ENCODE measurements at regions not wholly inside any gene's neighbourhood (a gene's known extent, or its start where the extent isn't known, plus 50 kb on each side); places are given as distances from the start of the nearest gene placed in this dataset.

DNA sequence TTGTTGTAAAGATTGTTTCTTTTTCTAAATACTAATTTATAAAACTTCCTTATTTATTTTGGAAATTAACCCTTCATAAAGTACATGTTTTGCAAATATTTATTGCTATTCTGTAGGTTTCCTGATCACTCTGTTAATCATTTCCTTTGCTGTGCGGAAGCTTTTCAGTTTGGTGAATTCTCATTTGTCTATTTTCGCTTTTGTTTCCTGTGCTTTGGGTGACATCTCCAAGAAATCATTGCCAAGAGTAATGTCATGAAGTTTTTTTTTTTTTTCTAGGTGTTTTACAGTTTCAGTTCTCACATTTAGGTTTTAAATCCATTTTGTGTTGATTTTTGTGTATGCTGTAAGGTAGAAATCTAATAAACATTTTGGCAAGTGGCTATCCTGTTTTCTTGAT, 1899.8 kb upstream of the ACO1 start:
- H3K79me2 ChIP-seq (ENCODE audit: low read length) = no peaks in the 10 kb centered on the region
- no peak overlapping the region for H2AFZ ChIP-seq (ENCODE audit: low read length)
- no peaks in the 10 kb centered on the region for H4K20me1 ChIP-seq (ENCODE audit: insufficient read depth, low read length)
- H3K4me2 ChIP-seq (ENCODE audit: low read depth, low read length) = no peak overlapping the region
- H3K4me1 ChIP-seq (ENCODE audit: low read length) = no peaks in the 10 kb centered on the region
- TF ChIP-seq EZH2phosphoT487 (IDR thresholded peaks at IDR 0.05; ENCODE audit: low read length) = no peak
- TF ChIP-seq, protein P1, sequence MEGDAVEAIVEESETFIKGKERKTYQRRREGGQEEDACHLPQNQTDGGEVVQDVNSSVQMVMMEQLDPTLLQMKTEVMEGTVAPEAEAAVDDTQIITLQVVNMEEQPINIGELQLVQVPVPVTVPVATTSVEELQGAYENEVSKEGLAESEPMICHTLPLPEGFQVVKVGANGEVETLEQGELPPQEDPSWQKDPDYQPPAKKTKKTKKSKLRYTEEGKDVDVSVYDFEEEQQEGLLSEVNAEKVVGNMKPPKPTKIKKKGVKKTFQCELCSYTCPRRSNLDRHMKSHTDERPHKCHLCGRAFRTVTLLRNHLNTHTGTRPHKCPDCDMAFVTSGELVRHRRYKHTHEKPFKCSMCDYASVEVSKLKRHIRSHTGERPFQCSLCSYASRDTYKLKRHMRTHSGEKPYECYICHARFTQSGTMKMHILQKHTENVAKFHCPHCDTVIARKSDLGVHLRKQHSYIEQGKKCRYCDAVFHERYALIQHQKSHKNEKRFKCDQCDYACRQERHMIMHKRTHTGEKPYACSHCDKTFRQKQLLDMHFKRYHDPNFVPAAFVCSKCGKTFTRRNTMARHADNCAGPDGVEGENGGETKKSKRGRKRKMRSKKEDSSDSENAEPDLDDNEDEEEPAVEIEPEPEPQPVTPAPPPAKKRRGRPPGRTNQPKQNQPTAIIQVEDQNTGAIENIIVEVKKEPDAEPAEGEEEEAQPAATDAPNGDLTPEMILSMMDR (IDR thresholded peaks at IDR 0.05; ENCODE audit: low read length) = no peak
- no peaks in the 10 kb centered on the region for H3F3A ChIP-seq (ENCODE audit: insufficient read depth, low read length)
- H3K9ac ChIP-seq (ENCODE audit: low read length) = no peak overlapping the region
- H3K4me3 ChIP-seq (ENCODE audit: low read length) = no peak overlapping the region
- no peaks in the 10 kb centered on the region for H3K9me2 ChIP-seq (replicated peaks; ENCODE audit: insufficient read depth, low read length)
- DNase-seq = no peak
- H3K9me3 ChIP-seq (replicated peaks; ENCODE audit: insufficient read depth, low read length) = no peaks in the 10 kb centered on the region
- no peaks in the 10 kb centered on the region for H3K27me3 ChIP-seq (replicated peaks; ENCODE audit: insufficient read depth, low read length)
- H3K36me3 ChIP-seq (replicated peaks; ENCODE audit: insufficient read depth, low read length) = no peaks in the 10 kb centered on the region
- H3K27ac ChIP-seq (ENCODE audit: low read length) = no peak overlapping the region

DNA sequence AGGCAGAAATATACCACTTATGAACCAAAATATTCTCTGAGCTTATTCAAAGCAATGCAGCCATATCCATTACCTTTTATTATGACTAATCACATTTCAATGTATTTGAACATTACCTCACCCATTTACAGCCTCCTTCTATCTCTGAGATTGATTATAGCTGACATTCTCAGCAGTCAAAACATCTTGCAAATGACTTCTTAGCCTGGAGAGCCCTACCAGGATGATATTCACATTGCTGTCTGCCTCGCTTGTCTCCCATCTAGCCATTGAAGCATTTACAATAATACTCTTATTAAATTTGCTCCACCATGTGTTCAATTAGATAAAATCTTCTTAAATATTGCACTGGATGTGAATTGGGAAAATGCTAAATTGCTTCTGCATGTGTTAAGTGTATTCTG, 1879.9 kb upstream of the ACO1 start:
- H3K4me3 ChIP-seq (ENCODE audit: low read length) = no peak overlapping the region
- no peaks in the 10 kb centered on the region for H3K9me2 ChIP-seq (replicated peaks; ENCODE audit: insufficient read depth, low read length)
- no peaks in the 10 kb centered on the region for H3F3A ChIP-seq (ENCODE audit: insufficient read depth, low read length)

DNA sequence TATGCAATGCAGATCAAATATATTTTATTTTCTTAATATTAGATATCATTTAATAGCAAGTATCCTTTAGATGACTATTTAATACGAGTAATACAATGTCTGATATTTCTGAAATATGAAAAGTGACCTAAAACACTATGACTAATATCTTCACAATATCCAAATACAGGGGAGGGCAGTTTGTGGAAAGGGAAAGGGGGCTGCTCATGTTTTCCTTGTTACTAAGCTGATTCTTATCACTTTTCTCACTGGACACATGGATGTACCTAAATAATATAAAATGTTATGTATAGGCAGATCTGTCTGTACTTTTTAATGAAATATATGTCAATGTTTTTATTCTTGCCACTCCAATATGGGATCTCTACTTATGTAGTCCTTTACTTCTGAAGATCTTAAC, 1879.1 kb upstream of the ACO1 start:
- H3K36me3 ChIP-seq (replicated peaks; ENCODE audit: insufficient read depth, low read length) = no peaks in the 10 kb centered on the region
- no peaks in the 10 kb centered on the region for H3K9me2 ChIP-seq (replicated peaks; ENCODE audit: insufficient read depth, low read length)
- no peaks in the 10 kb centered on the region for H3K79me2 ChIP-seq (ENCODE audit: low read length)
- no peak overlapping the region for H2AFZ ChIP-seq (ENCODE audit: low read length)
- H4K20me1 ChIP-seq (ENCODE audit: insufficient read depth, low read length) = no peaks in the 10 kb centered on the region
- H3F3A ChIP-seq (ENCODE audit: insufficient read depth, low read length) = no peaks in the 10 kb centered on the region
- H3K4me2 ChIP-seq (ENCODE audit: low read depth, low read length) = no peak overlapping the region
- H3K9me3 ChIP-seq (replicated peaks; ENCODE audit: insufficient read depth, low read length) = no peaks in the 10 kb centered on the region
- no peaks in the 10 kb centered on the region for H3K4me1 ChIP-seq (ENCODE audit: low read length)
- no peaks in the 10 kb centered on the region for H3K27me3 ChIP-seq (replicated peaks; ENCODE audit: insufficient read depth, low read length)
- H3K9ac ChIP-seq (ENCODE audit: low read length) = no peak overlapping the region
- TF ChIP-seq EZH2 (optimal IDR thresholded peaks at IDR 0.05; ENCODE audit: low read depth, low read length) (no peak), EZH2phosphoT487 (IDR thresholded peaks at IDR 0.05; ENCODE audit: low read length) (no peak)
- TF ChIP-seq, protein P1 (IDR thresholded peaks at IDR 0.05; ENCODE audit: low read length) = no peak
- no peak overlapping the region for H3K4me3 ChIP-seq (ENCODE audit: low read length)
- no peak overlapping the region for H3K27ac ChIP-seq (ENCODE audit: low read length)
- DNase-seq = no peak

More for the DNA sequence above, 1879.9 kb upstream of the ACO1 start:
- Histone ChIP-seq H3K27me3 (replicated peaks; ENCODE audit: insufficient read depth, low read length) (no peaks in the 10 kb centered on the region), H3K4me2 (ENCODE audit: low read depth, low read length) (no peak overlapping the region), H3K36me3 (replicated peaks; ENCODE audit: insufficient read depth, low read length) (no peaks in the 10 kb centered on the region), H3K4me1 (ENCODE audit: low read length) (no peaks in the 10 kb centered on the region), H3K27ac (ENCODE audit: low read length) (no peak overlapping the region), H4K20me1 (ENCODE audit: insufficient read depth, low read length) (no peaks in the 10 kb centered on the region), H3K9ac (ENCODE audit: low read length) (no peak overlapping the region), H2AFZ (ENCODE audit: low read length) (no peak overlapping the region), H3K9me3 (replicated peaks; ENCODE audit: insufficient read depth, low read length) (no peaks in the 10 kb centered on the region), H3K79me2 (ENCODE audit: low read length) (no peaks in the 10 kb centered on the region)
- TF ChIP-seq EZH2phosphoT487 (IDR thresholded peaks at IDR 0.05; ENCODE audit: low read length) (no peak), EZH2 (optimal IDR thresholded peaks at IDR 0.05; ENCODE audit: low read depth, low read length) (no peak)
- TF ChIP-seq, protein P1 (IDR thresholded peaks at IDR 0.05; ENCODE audit: low read length) = no peak
- DNase-seq = no peak
